GM21528 (cell line): ENCODE measurements at regions not wholly inside any gene's neighbourhood (a gene's known extent, or its start where the extent isn't known, plus 50 kb on each side); places are given as distances from the start of the nearest gene placed in this dataset.
"Not testable (repeated sequence)": the region's sequence is repeated elsewhere in the genome, so short reads cannot be mapped to it uniquely, and the experiment has no call there.

Experiments used
- ATAC-seq: cut with Tn5 transposase; IDR thresholded peaks from one replicate; pipeline ENCODE4 v1.9.1; 2021; ENCODE audit warnings: mild to moderate bottlenecking, moderate library complexity; ENCODE audit not compliant: unreplicated experiment, low FRiP score

GRCh38 chr9:32884482-32884881, 101.1 kb downstream of the TMEM215 start:
- no peak for ATAC-seq

- ATAC-seq = no peak
Measured at GRCh38 chr9:32886021-32886420, 102.7 kb downstream of the TMEM215 start.

- ATAC-seq = not testable (repeated sequence)
Measured at GRCh38 chr9:32894485-32894884, 106.9 kb downstream of the APTX start.

- ATAC-seq = no peak
Measured at GRCh38 chr9:32899181-32899580, 102.2 kb downstream of the APTX start.

GRCh38 chr9:32899761-32900160, 101.7 kb downstream of the APTX start:
- ATAC-seq = no peak

- peak; percentile 91 for ATAC-seq
Measured at GRCh38 chr9:32906213-32906612, 95.2 kb downstream of the APTX start.

- ATAC-seq = no peak
Measured at GRCh38 chr9:32915802-32916201, 85.6 kb downstream of the APTX start.

GRCh38 chr9:32918628-32919027, 82.8 kb downstream of the APTX start:
- ATAC-seq = no peak
